ENCODE measurements at regions not wholly inside any gene's neighbourhood (a gene's known extent, or its start where the extent isn't known, plus 50 kb on each side); places are given as distances from the start of the nearest gene placed in this dataset.

DNA sequence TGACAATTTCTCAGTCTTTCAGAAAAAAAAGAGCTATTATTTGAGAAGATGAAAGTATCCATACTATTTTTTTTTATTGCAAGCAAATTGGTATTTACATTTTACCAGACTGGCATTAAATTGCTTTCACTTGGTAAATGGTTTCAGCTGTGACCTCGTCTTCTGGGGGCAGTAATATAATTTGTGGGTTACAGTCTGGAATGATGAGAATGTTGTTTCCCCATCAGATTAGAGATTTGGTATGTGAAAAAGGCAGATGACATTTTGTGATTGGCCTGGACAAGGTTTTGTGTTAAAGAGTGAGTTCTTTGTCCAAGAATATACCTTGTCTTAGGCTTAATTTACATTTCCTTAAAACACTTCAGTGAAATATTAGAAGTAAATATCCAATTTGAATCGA, 390.1 kb upstream of the ST6GAL2 start:
- Histone ChIP-seq H2AFZ (no peak overlapping the region), H3K4me3 (no peak overlapping the region), H3K27me3 (ENCODE audit: insufficient read depth) (no peaks in the 10 kb centered on the region), H3K79me2 (replicated peaks; ENCODE audit: insufficient read depth) (no peaks in the 10 kb centered on the region), H3K9me2 (ENCODE audit: insufficient read depth) (no peaks in the 10 kb centered on the region), H4K20me1 (replicated peaks; ENCODE audit: insufficient read depth) (no peaks in the 10 kb centered on the region), H3K4me1 (ENCODE audit: insufficient read depth) (no peaks in the 10 kb centered on the region), H3K4me2 (no peak overlapping the region), H3K36me3 (ENCODE audit: insufficient read depth) (no peaks in the 10 kb centered on the region), H3K27ac (ENCODE audit: low read depth) (no peak overlapping the region), H3F3A (replicated peaks; ENCODE audit: low read depth) (no peaks in the 10 kb centered on the region)
- Mint-ChIP-seq H3K4me1 (no peaks in the 10 kb centered on the region), H3K4me3 (no peak overlapping the region), H3K9me3 (no peaks in the 10 kb centered on the region), H3K27me3 (ENCODE audit: insufficient read depth, low read depth, poor library complexity) (no peaks in the 10 kb centered on the region), H3K36me3 (ENCODE audit: low read depth) (no peaks in the 10 kb centered on the region), H3K27ac (no peak overlapping the region)
- DNase-seq (ENCODE audit: low spot score) (no peak), ATAC-seq (no peak)
- TF ChIP-seq EZH2phosphoT487 (IDR thresholded peaks at IDR 0.05; ENCODE audit: unreplicated experiment) (no peak), NANOG (IDR thresholded peaks at IDR 0.05; ENCODE audit: borderline replicate concordance) (no peak)
- TF ChIP-seq, protein P1, sequence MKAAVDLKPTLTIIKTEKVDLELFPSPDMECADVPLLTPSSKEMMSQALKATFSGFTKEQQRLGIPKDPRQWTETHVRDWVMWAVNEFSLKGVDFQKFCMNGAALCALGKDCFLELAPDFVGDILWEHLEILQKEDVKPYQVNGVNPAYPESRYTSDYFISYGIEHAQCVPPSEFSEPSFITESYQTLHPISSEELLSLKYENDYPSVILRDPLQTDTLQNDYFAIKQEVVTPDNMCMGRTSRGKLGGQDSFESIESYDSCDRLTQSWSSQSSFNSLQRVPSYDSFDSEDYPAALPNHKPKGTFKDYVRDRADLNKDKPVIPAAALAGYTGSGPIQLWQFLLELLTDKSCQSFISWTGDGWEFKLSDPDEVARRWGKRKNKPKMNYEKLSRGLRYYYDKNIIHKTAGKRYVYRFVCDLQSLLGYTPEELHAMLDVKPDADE (IDR thresholded peaks at IDR 0.05): no peak

DNA sequence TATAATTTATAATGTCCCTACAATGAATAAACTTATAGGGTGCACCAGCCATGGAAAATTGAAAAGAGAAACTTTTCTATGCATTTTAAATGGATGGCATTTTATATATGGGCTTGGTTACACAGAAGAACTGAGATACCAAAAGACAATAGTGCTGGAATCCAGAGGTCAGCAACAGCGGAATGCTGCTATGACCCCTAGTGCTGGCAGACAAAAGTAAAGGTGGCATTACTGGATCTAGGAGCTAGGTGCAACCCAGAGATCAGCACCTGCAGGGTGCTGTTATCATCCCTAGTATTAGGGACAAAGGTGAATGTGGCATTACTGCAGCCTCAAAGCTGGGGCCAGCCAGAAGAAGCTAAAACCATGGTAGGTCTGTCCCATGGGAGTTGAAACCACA, 392.7 kb upstream of the ST6GAL2 start:
- H3K9me3 Mint-ChIP-seq: no peaks in the 10 kb centered on the region
- H3K27me3 Mint-ChIP-seq (ENCODE audit: insufficient read depth, low read depth, poor library complexity): no peaks in the 10 kb centered on the region
- Histone ChIP-seq H3K36me3 (ENCODE audit: insufficient read depth) (no peaks in the 10 kb centered on the region), H3K4me1 (ENCODE audit: insufficient read depth) (no peaks in the 10 kb centered on the region), H3K79me2 (replicated peaks; ENCODE audit: insufficient read depth) (no peaks in the 10 kb centered on the region), H3K27me3 (ENCODE audit: insufficient read depth) (no peaks in the 10 kb centered on the region), H3K9me2 (ENCODE audit: insufficient read depth) (no peaks in the 10 kb centered on the region; the same call in 1 of the 2 replicates), H2AFZ (no peak overlapping the region), H3K27ac (ENCODE audit: low read depth) (no peak overlapping the region), H3K4me3 (no peak overlapping the region), H3K4me2 (no peak overlapping the region), H4K20me1 (replicated peaks; ENCODE audit: insufficient read depth) (no peaks in the 10 kb centered on the region), H3F3A (replicated peaks; ENCODE audit: low read depth) (no peaks in the 10 kb centered on the region)
- TF ChIP-seq EZH2 (IDR thresholded peaks at IDR 0.05; ENCODE audit: low read depth, unreplicated experiment) (no peak), ZNF331 (CRISPR knock-in tag; IDR thresholded peaks at IDR 0.05; ENCODE audit: low read depth) (no peak), CREB1 (CRISPR knock-in tag; IDR thresholded peaks at IDR 0.05; ENCODE audit: low read depth) (no peak)
- TF ChIP-seq, protein P2, sequence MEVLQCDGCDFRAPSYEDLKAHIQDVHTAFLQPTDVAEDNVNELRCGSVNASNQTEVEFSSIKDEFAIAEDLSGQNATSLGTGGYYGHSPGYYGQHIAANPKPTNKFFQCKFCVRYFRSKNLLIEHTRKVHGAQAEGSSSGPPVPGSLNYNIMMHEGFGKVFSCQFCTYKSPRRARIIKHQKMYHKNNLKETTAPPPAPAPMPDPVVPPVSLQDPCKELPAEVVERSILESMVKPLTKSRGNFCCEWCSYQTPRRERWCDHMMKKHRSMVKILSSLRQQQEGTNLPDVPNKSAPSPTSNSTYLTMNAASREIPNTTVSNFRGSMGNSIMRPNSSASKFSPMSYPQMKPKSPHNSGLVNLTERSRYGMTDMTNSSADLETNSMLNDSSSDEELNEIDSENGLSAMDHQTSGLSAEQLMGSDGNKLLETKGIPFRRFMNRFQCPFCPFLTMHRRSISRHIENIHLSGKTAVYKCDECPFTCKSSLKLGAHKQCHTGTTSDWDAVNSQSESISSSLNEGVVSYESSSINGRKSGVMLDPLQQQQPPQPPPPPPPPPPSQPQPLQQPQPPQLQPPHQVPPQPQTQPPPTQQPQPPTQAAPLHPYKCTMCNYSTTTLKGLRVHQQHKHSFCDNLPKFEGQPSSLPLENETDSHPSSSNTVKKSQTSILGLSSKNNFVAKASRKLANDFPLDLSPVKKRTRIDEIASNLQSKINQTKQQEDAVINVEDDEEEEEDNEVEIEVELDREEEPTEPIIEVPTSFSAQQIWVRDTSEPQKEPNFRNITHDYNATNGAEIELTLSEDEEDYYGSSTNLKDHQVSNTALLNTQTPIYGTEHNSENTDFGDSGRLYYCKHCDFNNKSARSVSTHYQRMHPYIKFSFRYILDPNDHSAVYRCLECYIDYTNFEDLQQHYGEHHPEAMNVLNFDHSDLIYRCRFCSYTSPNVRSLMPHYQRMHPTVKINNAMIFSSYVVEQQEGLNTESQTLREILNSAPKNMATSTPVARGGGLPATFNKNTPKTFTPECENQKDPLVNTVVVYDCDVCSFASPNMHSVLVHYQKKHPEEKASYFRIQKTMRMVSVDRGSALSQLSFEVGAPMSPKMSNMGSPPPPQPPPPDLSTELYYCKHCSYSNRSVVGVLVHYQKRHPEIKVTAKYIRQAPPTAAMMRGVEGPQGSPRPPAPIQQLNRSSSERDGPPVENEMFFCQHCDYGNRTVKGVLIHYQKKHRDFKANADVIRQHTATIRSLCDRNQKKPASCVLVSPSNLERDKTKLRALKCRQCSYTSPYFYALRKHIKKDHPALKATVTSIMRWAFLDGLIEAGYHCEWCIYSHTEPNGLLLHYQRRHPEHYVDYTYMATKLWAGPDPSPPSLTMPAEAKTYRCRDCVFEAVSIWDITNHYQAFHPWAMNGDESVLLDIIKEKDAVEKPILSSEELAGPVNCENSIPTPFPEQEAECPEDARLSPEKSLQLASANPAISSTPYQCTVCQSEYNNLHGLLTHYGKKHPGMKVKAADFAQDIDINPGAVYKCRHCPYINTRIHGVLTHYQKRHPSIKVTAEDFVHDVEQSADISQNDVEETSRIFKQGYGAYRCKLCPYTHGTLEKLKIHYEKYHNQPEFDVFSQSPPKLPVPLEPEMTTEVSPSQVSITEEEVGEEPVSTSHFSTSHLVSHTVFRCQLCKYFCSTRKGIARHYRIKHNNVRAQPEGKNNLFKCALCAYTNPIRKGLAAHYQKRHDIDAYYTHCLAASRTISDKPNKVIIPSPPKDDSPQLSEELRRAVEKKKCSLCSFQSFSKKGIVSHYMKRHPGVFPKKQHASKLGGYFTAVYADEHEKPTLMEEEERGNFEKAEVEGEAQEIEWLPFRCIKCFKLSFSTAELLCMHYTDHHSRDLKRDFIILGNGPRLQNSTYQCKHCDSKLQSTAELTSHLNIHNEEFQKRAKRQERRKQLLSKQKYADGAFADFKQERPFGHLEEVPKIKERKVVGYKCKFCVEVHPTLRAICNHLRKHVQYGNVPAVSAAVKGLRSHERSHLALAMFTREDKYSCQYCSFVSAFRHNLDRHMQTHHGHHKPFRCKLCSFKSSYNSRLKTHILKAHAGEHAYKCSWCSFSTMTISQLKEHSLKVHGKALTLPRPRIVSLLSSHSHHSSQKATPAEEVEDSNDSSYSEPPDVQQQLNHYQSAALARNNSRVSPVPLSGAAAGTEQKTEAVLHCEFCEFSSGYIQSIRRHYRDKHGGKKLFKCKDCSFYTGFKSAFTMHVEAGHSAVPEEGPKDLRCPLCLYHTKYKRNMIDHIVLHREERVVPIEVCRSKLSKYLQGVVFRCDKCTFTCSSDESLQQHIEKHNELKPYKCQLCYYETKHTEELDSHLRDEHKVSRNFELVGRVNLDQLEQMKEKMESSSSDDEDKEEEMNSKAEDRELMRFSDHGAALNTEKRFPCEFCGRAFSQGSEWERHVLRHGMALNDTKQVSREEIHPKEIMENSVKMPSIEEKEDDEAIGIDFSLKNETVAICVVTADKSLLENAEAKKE (CRISPR knock-in tag; IDR thresholded peaks at IDR 0.05): no peak
- TF ChIP-seq, protein P3, sequence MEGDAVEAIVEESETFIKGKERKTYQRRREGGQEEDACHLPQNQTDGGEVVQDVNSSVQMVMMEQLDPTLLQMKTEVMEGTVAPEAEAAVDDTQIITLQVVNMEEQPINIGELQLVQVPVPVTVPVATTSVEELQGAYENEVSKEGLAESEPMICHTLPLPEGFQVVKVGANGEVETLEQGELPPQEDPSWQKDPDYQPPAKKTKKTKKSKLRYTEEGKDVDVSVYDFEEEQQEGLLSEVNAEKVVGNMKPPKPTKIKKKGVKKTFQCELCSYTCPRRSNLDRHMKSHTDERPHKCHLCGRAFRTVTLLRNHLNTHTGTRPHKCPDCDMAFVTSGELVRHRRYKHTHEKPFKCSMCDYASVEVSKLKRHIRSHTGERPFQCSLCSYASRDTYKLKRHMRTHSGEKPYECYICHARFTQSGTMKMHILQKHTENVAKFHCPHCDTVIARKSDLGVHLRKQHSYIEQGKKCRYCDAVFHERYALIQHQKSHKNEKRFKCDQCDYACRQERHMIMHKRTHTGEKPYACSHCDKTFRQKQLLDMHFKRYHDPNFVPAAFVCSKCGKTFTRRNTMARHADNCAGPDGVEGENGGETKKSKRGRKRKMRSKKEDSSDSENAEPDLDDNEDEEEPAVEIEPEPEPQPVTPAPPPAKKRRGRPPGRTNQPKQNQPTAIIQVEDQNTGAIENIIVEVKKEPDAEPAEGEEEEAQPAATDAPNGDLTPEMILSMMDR (conservative IDR thresholded peaks at IDR 0.05; ENCODE audit: low read depth in 2 of 2): peak in 1 of 2 experiments; percentile 46; a peak in 2 of 4 replicates
- H3K36me3 Mint-ChIP-seq (ENCODE audit: low read depth): no peaks in the 10 kb centered on the region
- H3K27ac Mint-ChIP-seq: no peak overlapping the region
- ATAC-seq (peak; percentile 46), DNase-seq (ENCODE audit: low spot score) (peak; percentile 32)
- H3K4me1 Mint-ChIP-seq: no peaks in the 10 kb centered on the region
- no peak overlapping the region for H3K4me3 Mint-ChIP-seq
